Tibial nerve (tissue), 3 donors: ENCODE measurements at regions not wholly inside any gene's neighbourhood (a gene's known extent, or its start where the extent isn't known, plus 50 kb on each side); places are given as distances from the start of the nearest gene placed in this dataset.
"Not testable (repeated sequence)": the region's sequence is repeated elsewhere in the genome, so short reads cannot be mapped to it uniquely, and the experiment has no call there.

Source experiments
- CTCF ChIP-seq, 5 experiments: fragments of 200-600 bp in 3 of 5; fragments of 450-650 bp in 2 of 5; sonication (generic) in 3 of 5; IDR thresholded peaks; one replicate each; pipeline ENCODE4 v1.5.1; 2016 to 2019; ENCODE audit warnings: antibody characterized with exemption in 5 of 5, mild to moderate bottlenecking in 3 of 5, moderate library complexity in 2 of 5
- POLR2A ChIP-seq, 2 donors: fragments of 450-650 bp; IDR thresholded peaks; one replicate each; pipeline ENCODE4 v1.6.1; 2017; ENCODE audit warnings: antibody characterized with exemption in 2 of 2, mild to moderate bottlenecking in 2 of 2, moderate library complexity in 2 of 2

- TF ChIP-seq CTCF, POLR2A (IDR thresholded peaks at IDR 0.05): not testable (repeated sequence)
Measured at GRCh38 chr11:67846303-67846702, 157.6 kb downstream of the UNC93B1 start.
